ENCODE measurements at regions not wholly inside any gene's neighbourhood (a gene's known extent, or its start where the extent isn't known, plus 50 kb on each side); places are given as distances from the start of the nearest gene placed in this dataset.

- Histone ChIP-seq H3K27ac (ENCODE audit: low read depth in 1 of 3, low read length in 2 of 3) (peak overlapping the region in 1 of 3 donors; percentile 38), H3K36me3 (ENCODE audit: control insufficient read depth in 3 of 3, insufficient read depth in 2 of 3, low read depth in 1 of 3, low read length in 3 of 3) (peaks cover 0 to 2% (median 0%) of the 10 kb centered on the region in 3 donors), H3K27me3 (ENCODE audit: control insufficient read depth in 3 of 3, insufficient read depth in 3 of 3, low read length in 3 of 3) (no peaks in the 10 kb centered on the region), H3K4me3 (ENCODE audit: low read depth in 1 of 3, low read length in 3 of 3) (no peak overlapping the region), H3K9me3 (ENCODE audit: control insufficient read depth in 2 of 2, insufficient read depth in 1 of 2, low read depth in 1 of 2, low read length in 1 of 2) (peaks cover 0 to 6% of the 10 kb centered on the region in 2 donors), H3K4me1 (ENCODE audit: control insufficient read depth in 3 of 3, insufficient read depth in 2 of 3, low read depth in 1 of 3, low read length in 2 of 3) (peaks cover 0 to 6% (median 0%) of the 10 kb centered on the region in 3 donors)
- FAIRE-seq (no peak), DNase-seq (no peak)
- 73 to 92% (median 88%) methylated on average over 18 of the region's 18 CpGs for WGBS, 3 donors
Observed at GRCh38 chr4:81600520-81601357, 129.0 kb upstream of the RASGEF1B start.

- 70 to 78% (median 73%) methylated on average over 5 of the region's 5 CpGs for WGBS, 3 donors
- H3K4me1 ChIP-seq (ENCODE audit: control insufficient read depth in 3 of 3, insufficient read depth in 2 of 3, low read depth in 1 of 3, low read length in 2 of 3) = peaks cover 0 to 4% (median under 1%) of the 10 kb centered on the region in 3 donors
- H3K27me3 ChIP-seq (ENCODE audit: control insufficient read depth in 3 of 3, insufficient read depth in 3 of 3, low read length in 3 of 3) = no peaks in the 10 kb centered on the region
- H3K4me3 ChIP-seq (ENCODE audit: low read depth in 1 of 3, low read length in 3 of 3) = no peak overlapping the region
- H3K27ac ChIP-seq (ENCODE audit: low read depth in 1 of 3, low read length in 2 of 3) = peak overlapping the region in 1 of 3 donors; percentile 1
- H3K36me3 ChIP-seq (ENCODE audit: control insufficient read depth in 3 of 3, insufficient read depth in 2 of 3, low read depth in 1 of 3, low read length in 3 of 3) = peaks cover 0 to 2% (median 0%) of the 10 kb centered on the region in 3 donors
- peaks cover 0 to 6% of the 10 kb centered on the region in 2 donors for H3K9me3 ChIP-seq (ENCODE audit: control insufficient read depth in 2 of 2, insufficient read depth in 1 of 2, low read depth in 1 of 2, low read length in 1 of 2)
- FAIRE-seq (no peak), DNase-seq (no peak)
Observed at GRCh38 chr4:81599742-81600380, 128.2 kb upstream of the RASGEF1B start.

- DNase-seq = peak in 1 of 2 donors; percentile 37
Observed at GRCh38 chr4:81595798-81596610, 124.3 kb upstream of the RASGEF1B start.

GRCh38 chr4:81595287-81595686 is 123.6 kb upstream of the RASGEF1B start:
- no peak for FAIRE-seq

More at GRCh38 chr4:81595798-81596610, 124.3 kb upstream of the RASGEF1B start:
- Histone ChIP-seq H3K4me3 (ENCODE audit: low read depth in 1 of 3, low read length in 3 of 3) (no peak overlapping the region), H3K4me1 (ENCODE audit: control insufficient read depth in 3 of 3, insufficient read depth in 2 of 3, low read depth in 1 of 3, low read length in 2 of 3) (peaks cover 0 to 4% (median 2%) of the 10 kb centered on the region in 3 donors), H3K27ac (ENCODE audit: low read depth in 1 of 3, low read length in 2 of 3) (no peak overlapping the region), H3K27me3 (ENCODE audit: control insufficient read depth in 3 of 3, insufficient read depth in 3 of 3, low read length in 3 of 3) (no peaks in the 10 kb centered on the region), H3K9me3 (ENCODE audit: control insufficient read depth in 2 of 2, insufficient read depth in 1 of 2, low read depth in 1 of 2, low read length in 1 of 2) (peaks cover 0 to 4% of the 10 kb centered on the region in 2 donors), H3K36me3 (ENCODE audit: control insufficient read depth in 3 of 3, insufficient read depth in 2 of 3, low read depth in 1 of 3, low read length in 3 of 3) (peaks cover 0 to 2% (median 0%) of the 10 kb centered on the region in 3 donors)
- WGBS, 3 donors = 26 to 43% (median 33%) methylated on average over 5 of the region's 5 CpGs
- FAIRE-seq = no peak

GRCh38 chr4:81594490-81595159 is 122.9 kb upstream of the RASGEF1B start:
- no peaks in the 10 kb centered on the region for H3K27me3 ChIP-seq (ENCODE audit: control insufficient read depth in 3 of 3, insufficient read depth in 3 of 3, low read length in 3 of 3)
- H3K36me3 ChIP-seq (ENCODE audit: control insufficient read depth in 3 of 3, insufficient read depth in 2 of 3, low read depth in 1 of 3, low read length in 3 of 3) = peaks cover 0 to 2% (median 0%) of the 10 kb centered on the region in 3 donors
- FAIRE-seq (no peak), DNase-seq (peak; percentile 30 to 47)
- WGBS, 3 donors = 23 to 58% (median 41%) methylated on average over 4 of the region's 4 CpGs
- H3K27ac ChIP-seq (ENCODE audit: low read depth in 1 of 3, low read length in 2 of 3) = no peak overlapping the region
- no peak overlapping the region for H3K4me3 ChIP-seq (ENCODE audit: low read depth in 1 of 3, low read length in 3 of 3)
- H3K4me1 ChIP-seq (ENCODE audit: control insufficient read depth in 3 of 3, insufficient read depth in 2 of 3, low read depth in 1 of 3, low read length in 2 of 3) = peaks cover 0 to 4% (median 2%) of the 10 kb centered on the region in 3 donors
- H3K9me3 ChIP-seq (ENCODE audit: control insufficient read depth in 2 of 2, insufficient read depth in 1 of 2, low read depth in 1 of 2, low read length in 1 of 2) = peaks cover 0 to 4% of the 10 kb centered on the region in 2 donors

More at GRCh38 chr4:81595287-81595686, 123.6 kb upstream of the RASGEF1B start:
- no peak overlapping the region for H3K4me3 ChIP-seq (ENCODE audit: low read depth in 1 of 3, low read length in 3 of 3)
- no peak for DNase-seq
- no peaks in the 10 kb centered on the region for H3K27me3 ChIP-seq (ENCODE audit: control insufficient read depth in 3 of 3, insufficient read depth in 3 of 3, low read length in 3 of 3)
- H3K4me1 ChIP-seq (ENCODE audit: control insufficient read depth in 3 of 3, insufficient read depth in 2 of 3, low read depth in 1 of 3, low read length in 2 of 3) = peaks cover 0 to 4% (median 2%) of the 10 kb centered on the region in 3 donors
- peaks cover 0 to 4% of the 10 kb centered on the region in 2 donors for H3K9me3 ChIP-seq (ENCODE audit: control insufficient read depth in 2 of 2, insufficient read depth in 1 of 2, low read depth in 1 of 2, low read length in 1 of 2)
- peaks cover 0 to 2% (median 0%) of the 10 kb centered on the region in 3 donors for H3K36me3 ChIP-seq (ENCODE audit: control insufficient read depth in 3 of 3, insufficient read depth in 2 of 3, low read depth in 1 of 3, low read length in 3 of 3)
- peak overlapping the region in 1 of 3 donors; percentile 11 for H3K27ac ChIP-seq (ENCODE audit: low read depth in 1 of 3, low read length in 2 of 3)

- 18 to 74% (median 33%) methylated on average over 2 of the region's 2 CpGs for WGBS, 3 donors
- peaks cover 0 to 2% (median 0%) of the 10 kb centered on the region in 3 donors for H3K36me3 ChIP-seq (ENCODE audit: control insufficient read depth in 3 of 3, insufficient read depth in 2 of 3, low read depth in 1 of 3, low read length in 3 of 3)
- peaks cover 0 to 4% (median 2%) of the 10 kb centered on the region in 3 donors for H3K4me1 ChIP-seq (ENCODE audit: control insufficient read depth in 3 of 3, insufficient read depth in 2 of 3, low read depth in 1 of 3, low read length in 2 of 3)
- DNase-seq (peak; percentile 33 to 66), FAIRE-seq (no peak)
- no peaks in the 10 kb centered on the region for H3K9me3 ChIP-seq (ENCODE audit: control insufficient read depth in 2 of 2, insufficient read depth in 1 of 2, low read depth in 1 of 2, low read length in 1 of 2)
- H3K27ac ChIP-seq (ENCODE audit: low read depth in 1 of 3, low read length in 2 of 3) = no peak overlapping the region
- no peak overlapping the region for H3K4me3 ChIP-seq (ENCODE audit: low read depth in 1 of 3, low read length in 3 of 3)
- no peaks in the 10 kb centered on the region for H3K27me3 ChIP-seq (ENCODE audit: control insufficient read depth in 3 of 3, insufficient read depth in 3 of 3, low read length in 3 of 3)
Observed at GRCh38 chr4:81592701-81593100, 121.0 kb upstream of the RASGEF1B start.

- FAIRE-seq = no peak
Observed at GRCh38 chr4:81590596-81590995, 118.9 kb upstream of the RASGEF1B start.

More at GRCh38 chr4:81590596-81590995, 118.9 kb upstream of the RASGEF1B start:
- Histone ChIP-seq H3K4me3 (ENCODE audit: low read depth in 1 of 3, low read length in 3 of 3) (no peak overlapping the region), H3K27ac (ENCODE audit: low read depth in 1 of 3, low read length in 2 of 3) (no peak overlapping the region), H3K36me3 (ENCODE audit: control insufficient read depth in 3 of 3, insufficient read depth in 2 of 3, low read depth in 1 of 3, low read length in 3 of 3) (no peaks in the 10 kb centered on the region), H3K4me1 (ENCODE audit: control insufficient read depth in 3 of 3, insufficient read depth in 2 of 3, low read depth in 1 of 3, low read length in 2 of 3) (peaks cover 0 to 4% (median 2%) of the 10 kb centered on the region in 3 donors), H3K9me3 (ENCODE audit: control insufficient read depth in 2 of 2, insufficient read depth in 1 of 2, low read depth in 1 of 2, low read length in 1 of 2) (no peaks in the 10 kb centered on the region), H3K27me3 (ENCODE audit: control insufficient read depth in 3 of 3, insufficient read depth in 3 of 3, low read length in 3 of 3) (no peaks in the 10 kb centered on the region)
- no peak for DNase-seq
- WGBS, 3 donors = 85 to 98% (median 93%) methylated on average over 1 of the region's 1 CpG

Data from small intestine (tissue), 7 donors.